ENCODE measurements at regions not wholly inside any gene's neighbourhood (a gene's known extent, or its start where the extent isn't known, plus 50 kb on each side); places are given as distances from the start of the nearest gene placed in this dataset.

DNA sequence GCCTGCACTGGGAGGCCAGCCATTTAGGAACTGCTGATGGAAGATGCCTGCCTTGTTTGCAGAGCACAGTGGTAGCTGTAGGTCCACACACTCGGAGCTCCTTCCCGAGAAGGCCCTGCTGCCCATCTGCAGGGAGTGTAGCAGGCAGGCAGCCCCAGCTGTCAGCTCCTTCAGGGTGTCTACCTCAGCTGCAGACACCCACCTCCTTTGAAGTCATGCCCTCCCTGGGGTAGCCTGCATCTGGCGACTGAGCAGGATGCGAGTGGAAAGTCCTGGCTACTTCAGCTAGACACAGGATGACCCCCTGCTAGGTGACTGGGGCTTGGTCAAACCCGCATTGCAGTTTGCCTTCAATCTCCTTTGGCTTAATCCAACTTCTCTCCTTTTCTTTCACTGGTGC, 93.2 kb upstream of the TLE3 start:
- no peak for DNase-seq

GRCh38 chr15:70189826-70190695, 92.3 kb upstream of the TLE3 start:
- no peak for DNase-seq

DNA sequence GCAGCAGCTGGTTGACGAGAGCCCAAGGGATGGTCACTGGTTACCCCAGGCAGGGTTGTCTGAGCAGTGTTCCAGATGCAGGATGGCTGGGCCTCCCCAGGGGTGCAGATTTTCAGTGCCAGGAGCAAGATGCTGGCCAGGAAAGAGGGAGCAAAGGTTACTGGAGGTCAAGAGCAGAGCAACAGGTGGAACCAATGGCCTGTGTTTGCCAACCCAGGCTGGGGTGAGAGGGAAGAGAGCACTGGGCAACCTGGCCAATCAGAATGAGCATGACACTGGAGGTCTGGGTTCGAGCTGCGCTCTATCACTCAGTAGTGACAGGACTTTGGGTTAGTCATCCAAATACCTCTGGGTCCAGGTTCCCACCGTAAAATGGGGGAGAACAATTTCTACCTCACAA, 90.6 kb upstream of the TLE3 start:
- no peak for DNase-seq

- DNase-seq = no peak
Observed at GRCh38 chr15:70187331-70187730, 89.6 kb upstream of the TLE3 start.

DNA sequence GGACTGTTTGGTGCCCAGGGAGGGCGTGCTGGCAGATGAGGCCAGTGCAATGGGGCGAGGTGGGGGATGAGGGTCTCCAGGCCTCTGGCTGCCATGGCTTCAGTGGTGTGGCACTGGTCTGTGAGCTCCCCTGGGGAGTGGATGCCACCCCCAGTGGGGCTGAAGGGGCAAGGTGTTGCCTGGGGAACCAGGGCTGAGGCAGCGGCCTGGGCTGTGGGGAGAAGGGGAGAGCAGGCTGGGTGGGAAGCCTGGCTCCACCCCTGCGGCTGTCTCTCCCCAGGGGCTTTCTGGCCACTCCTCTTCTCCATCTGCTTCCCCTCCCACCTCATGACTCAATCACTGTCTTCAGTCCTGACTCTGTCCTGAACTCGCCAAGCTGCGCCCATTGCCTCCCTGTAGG, 88.4 kb upstream of the TLE3 start:
- DNase-seq = no peak

GRCh38 chr15:70185251-70185711, 87.6 kb upstream of the TLE3 start:
- DNase-seq = no peak

- DNase-seq = no peak
Observed at GRCh38 chr15:70182858-70183695, 85.4 kb upstream of the TLE3 start.

- DNase-seq = no peak
Observed at GRCh38 chr15:70181626-70182255, 84.0 kb upstream of the TLE3 start.

- DNase-seq = no peak
Observed at GRCh38 chr15:70180186-70180875, 82.6 kb upstream of the TLE3 start.

DNA sequence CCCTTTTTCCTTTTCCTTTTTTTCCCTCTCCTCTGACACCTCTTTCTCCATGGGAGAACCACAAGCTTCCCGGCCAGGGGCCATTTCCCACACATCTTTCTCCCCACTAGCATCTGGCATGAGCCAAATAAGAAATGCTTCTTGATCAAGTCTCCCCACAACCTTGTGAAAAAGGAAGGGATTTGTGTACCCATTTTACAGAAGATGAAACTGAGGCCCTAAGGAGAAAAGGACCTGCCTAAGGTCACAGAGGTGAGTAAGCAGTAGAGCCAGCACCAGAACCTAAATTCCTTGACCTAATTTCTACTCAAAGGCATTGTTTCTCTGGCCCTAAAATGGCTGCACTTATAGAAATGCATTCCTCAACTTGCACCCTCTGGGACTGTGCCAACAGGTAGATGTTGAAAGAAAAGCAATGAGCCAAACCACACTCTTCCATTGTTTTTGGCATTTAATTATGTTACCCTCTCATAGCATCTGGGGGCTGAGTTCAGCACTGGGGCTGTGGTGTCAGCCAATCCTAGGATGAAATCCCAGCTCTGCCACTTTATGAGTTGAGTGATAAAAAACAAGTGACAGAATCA, 81.7 kb upstream of the TLE3 start:
- DNase-seq = no peak

DNA sequence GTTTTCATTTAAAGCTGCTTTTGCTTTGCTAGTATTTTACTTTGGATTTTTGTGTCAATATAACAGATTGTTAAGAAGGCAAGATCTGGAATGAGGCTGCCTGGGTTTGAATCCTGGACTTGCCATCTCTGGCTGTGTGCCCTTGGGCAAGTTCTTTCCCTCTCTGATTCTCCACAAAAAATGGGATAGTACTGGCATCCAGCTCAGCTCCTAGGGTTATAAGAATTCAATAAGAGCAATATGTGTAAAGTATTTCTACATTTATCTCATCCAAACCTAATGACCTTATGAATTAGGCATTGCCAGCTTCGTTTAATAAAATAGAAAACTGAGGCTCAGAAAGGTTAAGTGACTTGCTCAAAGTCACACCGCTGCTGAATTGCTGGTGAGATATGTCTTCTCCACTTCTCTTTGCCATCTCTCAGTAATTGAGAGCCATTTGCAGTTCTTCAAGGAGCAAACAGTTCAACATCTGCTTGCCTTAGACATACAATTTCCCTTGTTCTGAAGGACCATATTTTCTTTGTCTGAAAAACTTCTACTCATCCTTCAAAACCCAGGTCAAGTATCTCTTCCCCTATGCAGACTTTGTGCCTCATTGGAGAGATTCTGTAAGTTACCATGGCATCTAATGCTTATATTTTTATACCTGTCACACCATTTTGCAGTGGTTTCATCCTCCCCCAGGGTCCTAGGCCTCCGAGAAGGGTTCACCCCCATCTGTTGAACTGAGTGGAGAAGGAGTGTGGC, 80.8 kb upstream of the TLE3 start:
- DNase-seq = no peak

GRCh38 chr15:70172566-70173225, 75.0 kb upstream of the TLE3 start:
- no peak for DNase-seq

DNA sequence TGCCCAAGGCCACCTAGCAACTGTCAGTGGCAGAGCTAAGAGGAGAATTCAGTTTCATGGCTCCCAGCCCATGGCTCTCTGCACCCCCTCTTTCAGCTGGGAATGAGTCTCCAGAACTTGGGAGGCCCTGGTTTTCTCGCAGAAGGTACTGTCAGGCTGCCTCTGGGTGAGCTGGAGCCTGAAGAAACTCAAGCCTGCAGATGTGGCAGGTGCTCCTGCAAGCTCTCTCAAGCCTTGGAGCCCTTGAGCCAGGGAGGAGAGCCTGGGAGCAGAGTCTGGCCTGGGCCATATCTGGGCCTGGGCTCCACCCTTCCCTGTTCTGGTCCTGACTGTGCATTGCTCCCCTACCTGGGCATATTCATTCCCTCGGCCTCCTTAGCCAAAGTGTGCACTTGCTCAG, 74.4 kb upstream of the TLE3 start:
- peak; percentile 2 for DNase-seq

- no peak for DNase-seq
Observed at GRCh38 chr15:70171256-70171886, 73.7 kb upstream of the TLE3 start.

DNA sequence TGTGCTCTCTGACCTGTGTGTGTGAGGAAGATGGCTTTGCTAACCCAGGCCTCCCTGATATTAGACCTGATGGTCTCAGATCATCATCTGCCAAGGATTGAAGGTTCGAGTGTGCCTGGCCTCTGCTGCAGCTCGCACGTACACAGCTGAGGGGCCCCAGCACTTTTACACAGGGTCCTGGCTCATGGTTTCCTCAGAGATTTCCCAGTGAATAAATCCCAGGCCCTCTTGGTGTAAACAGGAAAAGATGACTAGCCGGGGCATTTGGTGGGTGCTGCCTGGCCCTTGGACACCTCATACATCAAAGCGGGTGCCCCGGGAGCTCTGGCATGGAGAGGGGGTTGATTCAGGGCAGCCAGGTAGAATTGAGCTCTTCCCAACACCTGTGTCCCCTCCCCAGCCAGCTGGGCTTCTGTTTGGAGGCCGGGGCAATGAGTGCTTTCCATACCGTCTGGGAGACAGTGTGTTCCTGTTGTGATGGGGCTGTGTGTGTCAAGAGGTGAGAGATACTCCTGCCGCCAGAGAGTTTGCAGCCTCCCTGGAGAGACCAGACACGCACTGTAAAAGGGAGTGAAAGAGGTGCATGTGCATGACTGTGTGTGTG, 72.5 kb upstream of the TLE3 start:
- peak; percentile 2 for DNase-seq

GRCh38 chr15:70169147-70169546, 71.4 kb upstream of the TLE3 start:
- DNase-seq = peak; percentile 2

DNA sequence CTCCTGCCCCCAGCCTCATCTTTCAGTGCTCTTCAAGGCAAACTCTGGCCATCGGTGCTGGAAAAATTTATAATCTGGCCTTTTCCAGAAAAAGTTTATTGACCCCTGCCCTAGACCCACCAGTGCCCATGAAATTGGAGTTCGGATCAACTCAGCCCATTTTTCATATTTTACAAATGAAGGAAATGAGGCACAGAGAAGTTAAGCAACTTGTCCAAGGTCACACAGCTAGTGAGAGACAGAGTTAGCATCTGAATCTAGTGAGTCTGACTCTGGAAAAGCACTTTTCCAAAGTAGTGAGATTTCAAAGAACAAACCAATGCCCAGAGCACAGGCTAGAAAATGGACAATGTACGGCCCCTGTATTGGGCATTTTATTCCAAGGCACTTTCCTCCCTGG, 69.4 kb upstream of the TLE3 start:
- DNase-seq = no peak

GRCh38 chr15:70166506-70167087, 68.9 kb upstream of the TLE3 start:
- peak; percentile 7 for DNase-seq

GRCh38 chr15:70165716-70166284, 68.1 kb upstream of the TLE3 start:
- DNase-seq = peak; percentile 5

Data from activated CD8-positive, alpha-beta memory T cell treated with anti-CD3 and anti-CD28 coated beads, Interleukin-2, amount 50 U/mL, for 4 hours (primary cell).